ENCODE measurements at regions not wholly inside any gene's neighbourhood (a gene's known extent, or its start where the extent isn't known, plus 50 kb on each side); places are given as distances from the start of the nearest gene placed in this dataset.
"Not testable (repeated sequence)": the region's sequence is repeated elsewhere in the genome, so short reads cannot be mapped to it uniquely, and the experiment has no call there.

GRCh38 chr10:4177791-4178190 lies 392.8 kb upstream of the KLF6 start:
- H3K27me3 Mint-ChIP-seq, result no peaks in the 10 kb centered on the region
- peaks cover 7% of the 10 kb centered on the region for H3K4me1 Mint-ChIP-seq
- no peak for ATAC-seq
- no peaks in the 10 kb centered on the region for H3K36me3 Mint-ChIP-seq (ENCODE audit: low read depth)
- no peak overlapping the region for H3K4me3 Mint-ChIP-seq
- no peak for DNase-seq
- no peak overlapping the region for H3K27ac Mint-ChIP-seq
- no peaks in the 10 kb centered on the region for H3K9me3 ChIP-seq (ENCODE audit: control insufficient read depth, low read length, poor library complexity, severe bottlenecking)

GRCh38 chr10:4176500-4177281 lies 391.7 kb upstream of the KLF6 start:
- no peak for DNase-seq
- Mint-ChIP-seq H3K4me1 (peaks cover 6% of the 10 kb centered on the region), H3K27me3 (no peaks in the 10 kb centered on the region), H3K4me3 (no peak overlapping the region), H3K27ac (no peak overlapping the region), H3K36me3 (ENCODE audit: low read depth) (no peaks in the 10 kb centered on the region)
- H3K9me3 ChIP-seq (ENCODE audit: control insufficient read depth, low read length, poor library complexity, severe bottlenecking), result no peaks in the 10 kb centered on the region
- ATAC-seq, result no peak

GRCh38 chr10:4174197-4174596 lies 389.2 kb upstream of the KLF6 start:
- no peak for DNase-seq
- H3K9me3 ChIP-seq (ENCODE audit: control insufficient read depth, low read length, poor library complexity, severe bottlenecking), result no peaks in the 10 kb centered on the region
- no peaks in the 10 kb centered on the region for H3K36me3 Mint-ChIP-seq (ENCODE audit: low read depth)
- H3K4me3 Mint-ChIP-seq, result no peak overlapping the region
- no peaks in the 10 kb centered on the region for H3K27me3 Mint-ChIP-seq
- no peak overlapping the region for H3K27ac Mint-ChIP-seq
- no peak for ATAC-seq
- H3K4me1 Mint-ChIP-seq, result no peaks in the 10 kb centered on the region

- no peak for ATAC-seq
- H3K27ac Mint-ChIP-seq, result no peak overlapping the region
Observed at GRCh38 chr10:4170633-4171314, 385.8 kb upstream of the KLF6 start.

GRCh38 chr10:4170181-4170580 lies 385.2 kb upstream of the KLF6 start:
- ATAC-seq (no peak), DNase-seq (no peak)
- no peaks in the 10 kb centered on the region for H3K36me3 Mint-ChIP-seq (ENCODE audit: low read depth)
- no peaks in the 10 kb centered on the region for H3K4me1 Mint-ChIP-seq
- H3K27ac Mint-ChIP-seq, result no peak overlapping the region
- no peaks in the 10 kb centered on the region for H3K9me3 ChIP-seq (ENCODE audit: control insufficient read depth, low read length, poor library complexity, severe bottlenecking)
- no peak overlapping the region for H3K4me3 Mint-ChIP-seq
- H3K27me3 Mint-ChIP-seq, result no peaks in the 10 kb centered on the region

More at GRCh38 chr10:4170633-4171314, 385.8 kb upstream of the KLF6 start:
- H3K9me3 ChIP-seq (ENCODE audit: control insufficient read depth, low read length, poor library complexity, severe bottlenecking), result no peaks in the 10 kb centered on the region
- no peak overlapping the region for H3K4me3 Mint-ChIP-seq
- DNase-seq, result no peak
- no peaks in the 10 kb centered on the region for H3K27me3 Mint-ChIP-seq
- no peaks in the 10 kb centered on the region for H3K4me1 Mint-ChIP-seq
- H3K36me3 Mint-ChIP-seq (ENCODE audit: low read depth), result no peaks in the 10 kb centered on the region

GRCh38 chr10:4169448-4169847 lies 384.4 kb upstream of the KLF6 start:
- H3K27me3 Mint-ChIP-seq, result no peaks in the 10 kb centered on the region
- H3K27ac Mint-ChIP-seq, result no peak overlapping the region
- no peaks in the 10 kb centered on the region for H3K36me3 Mint-ChIP-seq (ENCODE audit: low read depth)
- H3K4me3 Mint-ChIP-seq, result no peak overlapping the region
- DNase-seq, result no peak
- H3K9me3 ChIP-seq (ENCODE audit: control insufficient read depth, low read length, poor library complexity, severe bottlenecking), result no peaks in the 10 kb centered on the region
- ATAC-seq, result no peak
- H3K4me1 Mint-ChIP-seq, result no peaks in the 10 kb centered on the region

- H3K9me3 ChIP-seq (ENCODE audit: control insufficient read depth, low read length, poor library complexity, severe bottlenecking), result no peaks in the 10 kb centered on the region
- DNase-seq (no peak), ATAC-seq (no peak)
- Mint-ChIP-seq H3K27ac (peak overlapping the region; percentile 3), H3K27me3 (no peaks in the 10 kb centered on the region), H3K4me3 (no peak overlapping the region), H3K36me3 (ENCODE audit: low read depth) (no peaks in the 10 kb centered on the region), H3K4me1 (no peaks in the 10 kb centered on the region)
Observed at GRCh38 chr10:4167216-4167615, 382.2 kb upstream of the KLF6 start.

GRCh38 chr10:4162571-4163286 lies 377.7 kb upstream of the KLF6 start:
- no peak for DNase-seq
- H3K9me3 ChIP-seq (ENCODE audit: control insufficient read depth, low read length, poor library complexity, severe bottlenecking), result no peaks in the 10 kb centered on the region
- Mint-ChIP-seq H3K36me3 (ENCODE audit: low read depth) (no peaks in the 10 kb centered on the region), H3K4me1 (peaks cover 3% of the 10 kb centered on the region), H3K4me3 (no peak overlapping the region), H3K27me3 (no peaks in the 10 kb centered on the region), H3K27ac (no peak overlapping the region)
- ATAC-seq, result no peak

- no peak overlapping the region for H3K4me3 Mint-ChIP-seq
- DNase-seq, result no peak
- no peaks in the 10 kb centered on the region for H3K27me3 Mint-ChIP-seq
Observed at GRCh38 chr10:4159173-4159572, 374.2 kb upstream of the KLF6 start.

GRCh38 chr10:4154191-4154715 lies 369.2 kb upstream of the KLF6 start:
- peaks cover 17% of the 10 kb centered on the region for H3K4me1 Mint-ChIP-seq
- DNase-seq (no peak), ATAC-seq (peak; percentile 99)
- H3K36me3 Mint-ChIP-seq (ENCODE audit: low read depth), result no peaks in the 10 kb centered on the region
- no peaks in the 10 kb centered on the region for H3K27me3 Mint-ChIP-seq
- peak overlapping the region; percentile 78 for H3K27ac Mint-ChIP-seq
- H3K9me3 ChIP-seq (ENCODE audit: control insufficient read depth, low read length, poor library complexity, severe bottlenecking), result no peaks in the 10 kb centered on the region
- H3K4me3 Mint-ChIP-seq, result peak overlapping the region; percentile 75

More at GRCh38 chr10:4159173-4159572, 374.2 kb upstream of the KLF6 start:
- H3K4me1 Mint-ChIP-seq, result peaks cover 13% of the 10 kb centered on the region
- H3K27ac Mint-ChIP-seq, result no peak overlapping the region
- no peaks in the 10 kb centered on the region for H3K9me3 ChIP-seq (ENCODE audit: control insufficient read depth, low read length, poor library complexity, severe bottlenecking)
- no peak for ATAC-seq
- H3K36me3 Mint-ChIP-seq (ENCODE audit: low read depth), result no peaks in the 10 kb centered on the region

- no peak for DNase-seq
- no peaks in the 10 kb centered on the region for H3K36me3 Mint-ChIP-seq (ENCODE audit: low read depth)
Observed at GRCh38 chr10:4151466-4151865, 366.5 kb upstream of the KLF6 start.

GRCh38 chr10:4150676-4151075 lies 365.7 kb upstream of the KLF6 start:
- no peak overlapping the region for H3K4me3 Mint-ChIP-seq
- DNase-seq (no peak), ATAC-seq (no peak)
- no peaks in the 10 kb centered on the region for H3K9me3 ChIP-seq (ENCODE audit: control insufficient read depth, low read length, poor library complexity, severe bottlenecking)
- peaks cover 16% of the 10 kb centered on the region for H3K4me1 Mint-ChIP-seq
- H3K36me3 Mint-ChIP-seq (ENCODE audit: low read depth), result no peaks in the 10 kb centered on the region
- no peaks in the 10 kb centered on the region for H3K27me3 Mint-ChIP-seq
- no peak overlapping the region for H3K27ac Mint-ChIP-seq

More at GRCh38 chr10:4151466-4151865, 366.5 kb upstream of the KLF6 start:
- Mint-ChIP-seq H3K4me3 (no peak overlapping the region), H3K4me1 (peaks cover 16% of the 10 kb centered on the region), H3K27ac (no peak overlapping the region), H3K27me3 (no peaks in the 10 kb centered on the region)
- ATAC-seq, result no peak
- no peaks in the 10 kb centered on the region for H3K9me3 ChIP-seq (ENCODE audit: control insufficient read depth, low read length, poor library complexity, severe bottlenecking)

GRCh38 chr10:4149460-4149859 lies 364.5 kb upstream of the KLF6 start:
- H3K27ac Mint-ChIP-seq; DNase-seq; H3K4me1 Mint-ChIP-seq; H3K9me3 ChIP-seq (ENCODE audit: control insufficient read depth, low read length, poor library complexity, severe bottlenecking); H3K4me3 Mint-ChIP-seq; ATAC-seq; H3K27me3 Mint-ChIP-seq; H3K36me3 Mint-ChIP-seq (ENCODE audit: low read depth): not testable (repeated sequence)
